Muscle layer of colon (tissue), 2 donors: ENCODE measurements at regions not wholly inside any gene's neighbourhood (a gene's known extent, or its start where the extent isn't known, plus 50 kb on each side); places are given as distances from the start of the nearest gene placed in this dataset.
"Not testable (repeated sequence)": the region's sequence is repeated elsewhere in the genome, so short reads cannot be mapped to it uniquely, and the experiment has no call there.

Experiments used
- H3K27ac ChIP-seq: one replicate; pipeline ENCODE4 v1.7.0; 2013; ENCODE audit warnings: low read depth, mild to moderate bottlenecking, low read length, moderate library complexity
- H3K27me3 ChIP-seq, 2 donors: one replicate each; pipeline ENCODE4 v1.7.0; 2013; ENCODE audit warnings: low read length in 2 of 2, mild to moderate bottlenecking in 2 of 2; ENCODE audit not compliant: insufficient read depth in 2 of 2, control insufficient read depth in 1 of 2
- H3K36me3 ChIP-seq: one replicate; pipeline ENCODE4 v1.7.0; 2013; ENCODE audit warnings: mild to moderate bottlenecking, low read length; ENCODE audit not compliant: insufficient read depth
- H3K4me1 ChIP-seq: one replicate; pipeline ENCODE4 v1.7.0; 2013; ENCODE audit warnings: mild to moderate bottlenecking, low read length; ENCODE audit not compliant: insufficient read depth
- H3K4me3 ChIP-seq, 2 donors: one replicate each; pipeline ENCODE4 v1.7.0; 2013; ENCODE audit warnings: low read length in 2 of 2, low read depth in 1 of 2, mild to moderate bottlenecking in 1 of 2, moderate library complexity in 1 of 2
- H3K9ac ChIP-seq: one replicate; pipeline ENCODE4 v1.7.0; 2013; ENCODE audit warnings: low read length
- H3K9me3 ChIP-seq: one replicate; pipeline ENCODE4 v1.7.0; 2013; ENCODE audit warnings: mild to moderate bottlenecking, low read length
- donor health status: abdominal sarcoma.
- donor health status: Adenocarcinoma of cecum.

- Histone ChIP-seq H3K9ac (no peak overlapping the region), H3K9me3 (no peaks in the 10 kb centered on the region), H3K27ac (no peak overlapping the region), H3K36me3 (no peaks in the 10 kb centered on the region), H3K4me1 (no peaks in the 10 kb centered on the region), H3K4me3 (no peak overlapping the region), H3K27me3 (no peaks in the 10 kb centered on the region)
Measured at GRCh38 chr5:127187706-127188105, 102.9 kb upstream of the MEGF10 start.

GRCh38 chr5:127192150-127192549, 98.4 kb upstream of the MEGF10 start:
- Histone ChIP-seq H3K4me3 (no peak overlapping the region), H3K27me3 (no peaks in the 10 kb centered on the region), H3K9ac (no peak overlapping the region), H3K36me3 (no peaks in the 10 kb centered on the region), H3K4me1 (no peaks in the 10 kb centered on the region), H3K27ac (no peak overlapping the region), H3K9me3 (no peaks in the 10 kb centered on the region)

- no peaks in the 10 kb centered on the region for H3K27me3 ChIP-seq
- no peak overlapping the region for H3K4me3 ChIP-seq
- H3K4me1 ChIP-seq = no peaks in the 10 kb centered on the region
- H3K36me3 ChIP-seq = no peaks in the 10 kb centered on the region
- no peaks in the 10 kb centered on the region for H3K9me3 ChIP-seq
- no peak overlapping the region for H3K27ac ChIP-seq
- H3K9ac ChIP-seq = no peak overlapping the region
Measured at GRCh38 chr5:127192836-127193338, 97.7 kb upstream of the MEGF10 start.

- H3K4me3 ChIP-seq = no peak overlapping the region
- no peaks in the 10 kb centered on the region for H3K27me3 ChIP-seq
Measured at GRCh38 chr5:127196042-127196441, 94.6 kb upstream of the MEGF10 start.

GRCh38 chr5:127197402-127198167, 93.0 kb upstream of the MEGF10 start:
- H3K27ac ChIP-seq, H3K36me3 ChIP-seq, H3K4me1 ChIP-seq, H3K27me3 ChIP-seq, H3K9ac ChIP-seq, H3K4me3 ChIP-seq, H3K9me3 ChIP-seq: not testable (repeated sequence)

More at GRCh38 chr5:127196042-127196441, 94.6 kb upstream of the MEGF10 start:
- Histone ChIP-seq H3K27ac (no peak overlapping the region), H3K9me3 (no peaks in the 10 kb centered on the region), H3K9ac (no peak overlapping the region), H3K4me1 (no peaks in the 10 kb centered on the region), H3K36me3 (no peaks in the 10 kb centered on the region)

GRCh38 chr5:127202738-127203137, 87.9 kb upstream of the MEGF10 start:
- H3K27ac ChIP-seq, H3K27me3 ChIP-seq, H3K9ac ChIP-seq, H3K9me3 ChIP-seq, H3K4me3 ChIP-seq, H3K36me3 ChIP-seq, H3K4me1 ChIP-seq: not testable (repeated sequence)

- H3K9me3 ChIP-seq = no peaks in the 10 kb centered on the region
- H3K4me1 ChIP-seq = no peaks in the 10 kb centered on the region
- H3K9ac ChIP-seq = no peak overlapping the region
- H3K27ac ChIP-seq = no peak overlapping the region
- no peak overlapping the region for H3K4me3 ChIP-seq
- H3K36me3 ChIP-seq = no peaks in the 10 kb centered on the region
- H3K27me3 ChIP-seq = no peaks in the 10 kb centered on the region
Measured at GRCh38 chr5:127203818-127204217, 86.8 kb upstream of the MEGF10 start.

- H3K4me1 ChIP-seq = no peaks in the 10 kb centered on the region
- no peak overlapping the region for H3K4me3 ChIP-seq
- H3K36me3 ChIP-seq = no peaks in the 10 kb centered on the region
- no peak overlapping the region for H3K9ac ChIP-seq
- H3K9me3 ChIP-seq = no peaks in the 10 kb centered on the region
- no peak overlapping the region for H3K27ac ChIP-seq
- H3K27me3 ChIP-seq = no peaks in the 10 kb centered on the region
Measured at GRCh38 chr5:127205147-127205546, 85.4 kb upstream of the MEGF10 start.

- no peaks in the 10 kb centered on the region for H3K27me3 ChIP-seq
- H3K27ac ChIP-seq = no peak overlapping the region
- no peaks in the 10 kb centered on the region for H3K36me3 ChIP-seq
- H3K9me3 ChIP-seq = no peaks in the 10 kb centered on the region
- H3K4me1 ChIP-seq = no peaks in the 10 kb centered on the region
- H3K9ac ChIP-seq = no peak overlapping the region
- H3K4me3 ChIP-seq = no peak overlapping the region
Measured at GRCh38 chr5:127206320-127207113, 84.1 kb upstream of the MEGF10 start.

- H3K4me1 ChIP-seq = no peaks in the 10 kb centered on the region
- H3K9me3 ChIP-seq = no peaks in the 10 kb centered on the region
- no peaks in the 10 kb centered on the region for H3K36me3 ChIP-seq
- no peak overlapping the region for H3K9ac ChIP-seq
- H3K27me3 ChIP-seq = no peaks in the 10 kb centered on the region
- H3K4me3 ChIP-seq = no peak overlapping the region
- no peak overlapping the region for H3K27ac ChIP-seq
Measured at GRCh38 chr5:127210042-127210441, 80.6 kb upstream of the MEGF10 start.

- Histone ChIP-seq H3K36me3 (no peaks in the 10 kb centered on the region), H3K9ac (no peak overlapping the region), H3K9me3 (no peaks in the 10 kb centered on the region), H3K27ac (no peak overlapping the region), H3K4me1 (no peaks in the 10 kb centered on the region), H3K4me3 (no peak overlapping the region), H3K27me3 (no peaks in the 10 kb centered on the region)
Measured at GRCh38 chr5:127213231-127213630, 77.4 kb upstream of the MEGF10 start.
